ENCODE measurements at regions not wholly inside any gene's neighbourhood (a gene's known extent, or its start where the extent isn't known, plus 50 kb on each side); places are given as distances from the start of the nearest gene placed in this dataset.
A peak's percentile ranks its signal among the peaks of the same experiment; 100 is the strongest.
"Not testable (repeated sequence)": the region's sequence is repeated elsewhere in the genome, so short reads cannot be mapped to it uniquely, and the experiment has no call there.

- DNase-seq (ENCODE audit: low spot score) = no peak
Observed at GRCh38 chr6:139962654-139963347, 588.4 kb upstream of the CITED2 start.

GRCh38 chr6:139961190-139961589 lies 586.7 kb upstream of the CITED2 start:
- DNase-seq (ENCODE audit: low spot score) = no peak

- DNase-seq (ENCODE audit: low spot score) = no peak
Observed at GRCh38 chr6:139960671-139961070, 586.2 kb upstream of the CITED2 start.

GRCh38 chr6:139955366-139956155 lies 581.1 kb upstream of the CITED2 start:
- no peak for DNase-seq (ENCODE audit: low spot score)

- no peak for DNase-seq (ENCODE audit: low spot score)
Observed at GRCh38 chr6:139954463-139955071, 580.1 kb upstream of the CITED2 start.

DNA sequence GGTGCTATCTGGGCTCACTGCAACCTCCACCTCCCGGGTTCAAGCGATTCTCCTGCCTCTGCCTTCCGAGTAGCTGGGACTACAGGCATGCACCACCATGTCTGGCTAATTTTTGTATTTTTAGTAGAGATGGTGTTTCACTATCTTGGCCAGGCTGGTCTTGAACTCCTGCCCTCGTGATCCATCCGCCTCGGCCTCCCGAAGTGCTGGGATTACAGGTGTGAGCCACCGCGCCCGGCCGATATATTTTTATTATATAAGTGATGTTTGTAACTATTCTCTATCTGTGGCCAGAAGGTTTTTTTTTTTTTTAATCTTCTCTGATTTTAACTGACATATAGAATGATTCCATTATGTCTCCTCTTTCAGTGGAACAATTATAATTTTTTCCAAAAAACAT lies 579.3 kb upstream of the CITED2 start:
- DNase-seq (ENCODE audit: low spot score) = not testable (repeated sequence)

GRCh38 chr6:139951172-139951571 lies 576.7 kb upstream of the CITED2 start:
- DNase-seq (ENCODE audit: low spot score) = no peak

GRCh38 chr6:139944976-139945375 lies 570.5 kb upstream of the CITED2 start:
- DNase-seq (ENCODE audit: low spot score) = no peak

- no peak for DNase-seq (ENCODE audit: low spot score)
Observed at GRCh38 chr6:139944131-139944530, 569.7 kb upstream of the CITED2 start.

- DNase-seq (ENCODE audit: low spot score) = peak; percentile 62
Observed at GRCh38 chr6:139943391-139943790, 568.9 kb upstream of the CITED2 start.

DNA sequence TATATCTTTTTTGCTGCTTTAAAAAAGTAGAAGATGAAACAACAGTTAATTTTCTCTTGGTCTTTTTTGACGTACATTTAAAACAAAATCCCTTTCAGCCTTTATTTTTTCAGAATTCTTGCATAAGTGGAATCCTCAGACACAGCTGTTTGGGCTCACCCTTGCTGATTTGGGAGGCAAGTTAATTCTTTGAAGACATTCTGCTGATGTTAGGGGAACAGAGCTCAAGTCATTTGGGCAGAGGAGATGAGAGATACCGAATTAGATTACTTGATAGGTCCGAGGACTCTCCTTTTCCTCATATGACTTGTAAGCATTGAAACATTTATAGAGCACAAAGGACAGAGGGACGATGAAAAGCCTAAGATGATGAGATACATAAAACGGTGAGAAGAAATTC lies 567.9 kb upstream of the CITED2 start:
- no peak for DNase-seq (ENCODE audit: low spot score)

DNA sequence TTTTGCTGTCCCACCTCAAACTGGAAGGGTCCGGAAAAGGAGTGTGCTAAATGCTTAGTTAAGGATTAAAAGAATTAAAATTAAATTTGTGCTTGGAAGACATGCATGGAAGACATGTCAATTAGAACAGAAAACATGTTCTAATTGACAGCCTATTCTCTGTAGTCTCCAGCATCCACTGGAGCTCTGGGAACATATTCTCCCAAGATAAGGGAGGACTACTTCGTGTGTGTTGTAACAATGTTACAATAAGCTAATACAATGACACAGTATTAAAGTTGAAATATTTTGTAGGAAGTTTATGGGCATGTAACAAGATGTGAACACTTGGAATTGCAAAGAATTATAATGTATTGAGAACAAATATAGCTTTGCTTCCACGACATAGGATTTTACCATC lies 567.4 kb upstream of the CITED2 start:
- no peak for DNase-seq (ENCODE audit: low spot score)

DNA sequence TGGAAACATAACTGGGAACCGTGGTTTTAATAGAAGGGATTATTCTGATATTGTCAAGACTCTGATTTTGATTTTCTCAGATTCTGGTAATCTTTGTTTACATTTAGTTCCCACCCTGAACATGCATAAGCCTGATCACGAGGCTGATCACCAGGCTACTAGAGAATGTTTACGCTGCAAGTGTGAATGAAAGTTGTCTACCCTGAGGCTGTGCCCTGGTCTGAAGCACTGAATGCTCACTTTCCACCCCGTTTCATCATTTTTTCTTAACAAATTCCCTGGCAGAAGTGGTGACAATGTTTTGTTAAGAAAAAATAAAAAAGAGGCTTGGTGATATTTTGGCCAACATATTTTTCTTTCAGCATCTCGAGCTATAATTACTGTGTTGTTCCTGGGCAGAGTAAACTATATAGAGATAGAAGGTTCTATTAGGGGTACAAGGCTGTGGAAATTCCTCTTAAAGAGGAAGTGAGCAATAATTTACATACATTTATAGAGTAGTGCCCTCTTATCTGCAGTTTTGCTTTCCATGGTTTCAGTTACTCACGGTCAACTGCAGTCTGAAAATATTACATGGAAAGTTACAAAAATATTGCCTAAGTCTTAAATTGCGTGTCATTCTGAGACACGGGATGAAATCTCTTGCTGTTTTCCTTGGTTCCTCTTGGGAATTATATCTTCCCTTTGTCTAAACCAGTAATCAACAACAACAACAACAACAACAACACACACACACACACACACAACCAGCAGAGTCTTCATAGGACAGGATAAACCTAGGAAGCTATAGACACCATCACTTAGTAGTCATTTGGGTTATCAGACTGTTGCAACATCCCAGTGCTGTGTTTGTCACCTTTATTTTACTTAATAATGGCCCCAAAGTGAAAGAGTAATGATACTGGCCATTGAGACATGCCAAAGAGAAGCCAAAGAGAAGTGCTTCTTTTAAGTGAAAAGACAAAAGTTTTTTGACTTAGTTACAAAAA lies 566.6 kb upstream of the CITED2 start:
- no peak for DNase-seq (ENCODE audit: low spot score)

DNA sequence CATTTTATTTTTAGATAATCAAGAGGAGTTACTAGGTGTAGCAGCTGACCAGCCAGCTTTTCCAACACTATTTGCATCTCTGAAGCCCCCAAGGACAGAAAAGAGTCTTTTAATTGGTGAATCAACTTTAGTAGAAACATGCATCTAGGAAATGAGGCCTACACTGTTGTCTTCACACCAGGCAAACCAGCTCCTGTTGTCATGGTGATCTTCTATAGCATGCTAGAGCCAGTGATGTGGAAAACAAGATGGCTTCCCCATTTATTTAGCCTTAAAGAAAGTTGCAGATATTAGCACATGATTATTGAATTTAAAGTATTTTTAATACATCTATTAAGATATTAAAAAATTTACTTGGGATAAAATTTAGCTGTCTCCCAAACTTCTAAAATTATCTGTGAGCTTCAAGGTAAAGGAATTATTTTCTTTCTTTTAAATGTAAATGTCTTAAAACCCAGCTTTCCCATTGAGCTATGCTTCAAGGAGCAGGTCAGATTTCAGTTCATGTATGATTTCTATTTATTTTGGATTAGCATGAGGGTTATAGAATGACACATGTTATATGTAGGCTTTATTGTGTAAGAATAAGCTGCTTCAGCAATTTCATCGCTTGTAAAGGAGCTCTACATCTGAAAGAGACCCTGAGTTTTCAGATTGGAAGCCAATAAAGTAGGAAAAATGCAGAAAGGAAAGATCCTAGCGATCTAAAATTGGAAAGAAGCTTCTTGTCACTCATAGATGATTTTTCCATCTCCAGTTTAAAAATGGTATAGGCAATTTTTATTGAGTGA lies 564.9 kb upstream of the CITED2 start:
- no peak for DNase-seq (ENCODE audit: low spot score)

DNA sequence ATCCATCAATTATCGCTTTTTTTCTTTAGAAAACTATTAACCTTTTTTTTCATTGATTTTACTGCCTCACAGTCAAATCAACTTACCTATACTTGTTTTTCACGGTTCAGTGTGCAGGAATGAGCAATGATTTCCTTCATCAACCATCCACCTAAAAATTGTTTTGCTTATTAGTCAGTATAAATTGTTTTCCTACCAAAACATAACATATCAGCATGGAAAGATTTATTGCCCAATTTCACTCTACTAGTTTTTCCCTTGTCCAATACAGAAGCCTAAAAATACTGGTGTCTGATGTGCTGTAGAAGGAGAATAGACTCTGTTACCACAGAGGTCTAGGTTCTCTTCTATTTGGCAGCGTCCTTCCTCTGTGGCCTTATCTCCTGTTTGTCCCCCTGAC lies 558.2 kb upstream of the CITED2 start:
- no peak for DNase-seq (ENCODE audit: low spot score)

DNA sequence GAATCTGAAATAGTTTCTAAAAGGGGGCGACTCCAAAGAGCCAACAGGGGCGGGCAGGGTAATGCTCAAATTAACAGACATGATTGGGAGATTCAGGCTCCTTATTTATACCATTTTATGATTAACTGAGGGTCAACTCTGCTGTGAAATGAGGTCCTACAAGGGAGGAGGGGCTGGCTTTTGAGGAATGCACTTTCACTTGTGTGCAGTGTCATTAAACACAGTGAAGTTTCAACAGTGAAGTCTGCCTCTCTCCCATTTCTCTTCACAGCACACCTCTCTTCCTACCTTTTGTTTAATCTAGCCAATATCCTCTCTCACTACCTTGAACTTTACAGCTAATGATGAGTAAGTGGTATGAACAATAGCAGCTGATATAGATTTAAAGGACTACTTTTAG lies 557.3 kb upstream of the CITED2 start:
- DNase-seq (ENCODE audit: low spot score) = no peak

DNA sequence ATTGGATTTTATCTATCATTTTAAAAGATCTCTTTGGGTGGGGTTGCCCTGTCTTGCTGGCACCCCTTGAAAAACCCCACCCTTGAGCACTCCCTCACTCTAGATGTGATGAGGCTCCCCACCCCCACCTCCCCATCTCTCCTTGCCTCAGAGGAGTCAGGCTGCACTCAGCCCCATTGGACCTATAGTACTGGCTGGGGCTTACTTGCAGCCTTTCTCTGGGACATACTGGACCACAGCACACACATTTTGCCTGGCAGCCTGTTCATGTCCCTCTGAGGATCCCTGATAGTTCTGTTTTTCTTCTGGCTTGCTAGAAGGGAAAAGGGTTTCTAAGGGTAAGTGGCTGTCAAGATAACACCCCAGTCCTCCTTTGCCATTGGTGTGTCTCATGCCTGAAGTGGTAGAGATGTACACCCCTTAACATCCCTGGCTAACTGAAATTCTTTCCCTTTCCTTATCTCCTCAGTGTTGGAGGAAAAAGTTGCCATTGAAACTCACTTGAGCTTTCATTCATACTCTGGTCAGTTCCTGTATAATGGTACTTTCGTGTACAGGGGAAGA lies 553.4 kb upstream of the CITED2 start:
- no peak for DNase-seq (ENCODE audit: low spot score)

- DNase-seq (ENCODE audit: low spot score) = peak; percentile 6
Observed at GRCh38 chr6:139927236-139927635, 552.8 kb upstream of the CITED2 start.

- no peak for DNase-seq (ENCODE audit: low spot score)
Observed at GRCh38 chr6:139926711-139927110, 552.3 kb upstream of the CITED2 start.

DNA sequence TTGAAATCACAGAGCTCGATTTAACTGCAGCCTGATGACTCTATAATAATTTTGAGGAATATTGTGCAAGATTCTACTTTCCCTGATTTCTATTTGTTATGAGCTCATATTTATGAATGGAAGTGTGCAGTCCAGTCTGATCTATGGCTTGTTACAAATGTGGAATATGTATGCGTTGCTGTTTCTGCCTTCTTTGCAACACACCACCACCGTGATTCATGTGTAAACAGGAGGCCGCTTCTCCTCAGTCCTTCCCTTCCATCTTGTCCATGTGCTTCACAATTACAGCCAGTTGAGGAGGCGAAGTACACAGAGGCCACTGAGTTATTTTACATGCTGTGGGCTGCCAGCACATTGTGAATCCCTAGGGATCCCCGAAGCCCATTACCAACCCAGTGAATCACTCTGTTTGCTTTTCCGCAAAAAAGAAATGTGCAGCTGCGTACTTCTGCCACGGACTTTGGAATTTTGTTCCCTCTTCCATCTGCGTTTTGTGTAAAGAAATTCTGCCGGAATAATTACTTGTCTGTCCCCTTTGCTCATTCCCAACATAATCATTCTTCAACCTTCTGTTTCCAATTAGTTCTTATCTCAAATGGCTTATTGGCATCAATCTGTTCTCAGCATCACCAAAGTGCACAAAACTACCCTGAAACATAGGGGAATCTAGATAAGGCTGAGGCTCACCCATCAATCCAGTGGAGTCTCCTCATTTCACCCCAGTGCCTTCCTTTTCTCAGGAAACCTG lies 551.6 kb upstream of the CITED2 start:
- DNase-seq (ENCODE audit: low spot score) = no peak
